HCT116 (cell line): ENCODE measurements at regions not wholly inside any gene's neighbourhood (a gene's known extent, or its start where the extent isn't known, plus 50 kb on each side); places are given as distances from the start of the nearest gene placed in this dataset.
"Not testable (repeated sequence)": the region's sequence is repeated elsewhere in the genome, so short reads cannot be mapped to it uniquely, and the experiment has no call there.

Source experiments
- ATAC-seq: fragments of 200-7000 bp; cut with Tn5 transposase; 2 replicates; pipeline ENCODE4 v1.9.1; 2020; ENCODE audit warnings: mild to moderate bottlenecking, moderate library complexity
- BruUV-seq: library from RNA; stranded (reverse); fragments of 400-500 nt; replicated peaks from 2 replicates; lab custom pipeline; 2021; lab: Mats Ljungman, UMichigan
- CTCF ChIA-PET: fragments of 300-600 bp; sonication (Branson Sonifier 250); formaldehyde crosslinking; loops from one replicate; lab custom pipeline; 2021; ENCODE audit warnings: antibody characterized with exemption; lab: Charles Lee
- POLR2A ChIA-PET: fragments of 300-600, 350-600 bp; sonication (Branson Sonifier 250); formaldehyde crosslinking; loops from one replicate; lab custom pipeline; 2021; ENCODE audit warnings: antibody characterized with exemption; lab: Charles Lee
- RAD21 ChIA-PET, 2 experiments: fragments of 300-600 bp; sonication (Branson Sonifier 250); formaldehyde crosslinking; loops; one replicate each; lab custom pipeline; 2023; ENCODE audit warnings: low total read pairs in 2 of 2; ENCODE audit not compliant: uncharacterized antibody in 2 of 2, unreplicated experiment in 2 of 2, low non-redundant PET in 1 of 2; lab: Charles Lee
- DNase-seq: peaks from one replicate; pipeline ENCODE4 v3.0.0-alpha.2; 2010; ENCODE audit warnings: low read depth, low spot score
- H2AFZ ChIP-seq: fragments of 200-600 bp; shearing (Covaris generic), sonication (generic); 2 replicates; pipeline ENCODE4 v1.6.1; 2017; ENCODE audit warnings: low read depth, mixed run types, mixed read lengths, antibody characterized with exemption, low read length; ENCODE audit not compliant: poor library complexity, severe bottlenecking
- H3K27ac ChIP-seq: 2 replicates; pipeline ENCODE4 v1.5.1; 2012; ENCODE audit warnings: low read depth, low read length
- H3K27me3 ChIP-seq: fragments of 200-600 bp; sonication (generic); 2 replicates; pipeline ENCODE4 v1.6.1; 2016; ENCODE audit warnings: mixed run types, low read length, mixed read lengths; ENCODE audit not compliant: insufficient read depth
- H3K36me3 ChIP-seq, 2 experiments: fragments of 200-500 bp in 1 of 2; fragments of 200-600 bp in 1 of 2; sonication (Bioruptor generic) in 1 of 2; sonication (generic) in 1 of 2; 2 replicates each; pipeline versions ENCODE4 v1.5.1 to v1.6.1; 2014 to 2016; ENCODE audit warnings: low read length in 2 of 2, inconsistent platforms in 1 of 2, mixed read lengths in 1 of 2, mixed run types in 1 of 2; ENCODE audit not compliant: insufficient read depth in 2 of 2, control insufficient read depth in 1 of 2
- H3K4me1 ChIP-seq, 2 experiments: fragments of 200-600 bp in 1 of 2; sonication (generic) in 1 of 2; 2 replicates each; pipeline versions ENCODE4 v1.5.1 to v1.6.1; 2012 to 2017; ENCODE audit warnings: low read length in 2 of 2, inconsistent platforms in 1 of 2, mild to moderate bottlenecking in 1 of 2, mixed read lengths in 1 of 2, mixed run types in 1 of 2, moderate library complexity in 1 of 2; ENCODE audit not compliant: insufficient read depth in 2 of 2, control insufficient read depth in 1 of 2
- H3K4me2 ChIP-seq: fragments of 200-600 bp; sonication (generic); 2 replicates; pipeline ENCODE4 v1.6.1; 2017; ENCODE audit warnings: mixed run types, low read length, mixed read lengths
- H3K4me3 ChIP-seq, 2 experiments: fragments of 200-600 bp in 1 of 2; sonication (generic) in 1 of 2; replicated peaks in 1 of 2; 2 replicates each; pipeline ENCODE4 v1.5.1; 2011 to 2016; ENCODE audit warnings: low read length in 2 of 2, control low read depth in 1 of 2, low read depth in 1 of 2, mild to moderate bottlenecking in 1 of 2, mixed read lengths in 1 of 2, mixed run types in 1 of 2
- H3K79me2 ChIP-seq: fragments of 200-600 bp; sonication (generic); 2 replicates; pipeline ENCODE4 v1.6.1; 2017; ENCODE audit warnings: mild to moderate bottlenecking, mixed run types, low read length, moderate library complexity, mixed read lengths; ENCODE audit not compliant: insufficient read depth
- H3K9ac ChIP-seq: fragments of 200-600 bp; sonication (generic); 2 replicates; pipeline ENCODE4 v1.6.1; 2016; ENCODE audit warnings: low read length, mixed read lengths
- H3K9me2 ChIP-seq: fragments of 200-600 bp; sonication (generic), shearing (Covaris generic); 2 replicates; pipeline ENCODE4 v1.6.1; 2017; ENCODE audit warnings: mixed run types, mild to moderate bottlenecking, moderate library complexity; ENCODE audit not compliant: insufficient read depth
- H3K9me3 ChIP-seq, 2 experiments: fragments of 200-500 bp in 1 of 2; fragments of 200-600 bp in 1 of 2; sonication (Bioruptor generic) in 1 of 2; sonication (generic) in 1 of 2; 2 replicates each; pipeline ENCODE4 v1.6.1; 2014 to 2017; ENCODE audit warnings: low read length in 2 of 2, mixed read lengths in 2 of 2, inconsistent platforms in 1 of 2, low read depth in 1 of 2, mild to moderate bottlenecking in 1 of 2, mixed run types in 1 of 2, moderate library complexity in 1 of 2; ENCODE audit not compliant: control insufficient read depth in 1 of 2, insufficient read depth in 1 of 2
- H4K20me1 ChIP-seq: fragments of 200-600 bp; sonication (generic), shearing (Covaris generic); 2 replicates; pipeline ENCODE4 v1.6.1; 2017; ENCODE audit warnings: mixed run types, mild to moderate bottlenecking, moderate library complexity; ENCODE audit not compliant: insufficient read depth
- ATF3 ChIP-seq: IDR thresholded peaks from 2 replicates; pipeline ENCODE4 v1.6.1; 2012
- CBX3 ChIP-seq: IDR thresholded peaks from 2 replicates; pipeline ENCODE4 v1.6.1; 2012; ENCODE audit warnings: low read depth
- EGR1 ChIP-seq: IDR thresholded peaks from 2 replicates; pipeline ENCODE4 v1.6.1; 2012; ENCODE audit warnings: low read depth
- ELF1 ChIP-seq: IDR thresholded peaks from 2 replicates; pipeline ENCODE4 v1.6.1; 2012; ENCODE audit warnings: low read depth, borderline replicate concordance
- EZH2 ChIP-seq: fragments of 200-600 bp; sonication (generic); IDR thresholded peaks from 2 replicates; pipeline ENCODE4 v1.6.1; 2017; ENCODE audit warnings: antibody characterized with exemption, mixed run types
- FOSL1 ChIP-seq: IDR thresholded peaks from 2 replicates; pipeline ENCODE4 v1.6.1; 2012; ENCODE audit warnings: low read depth
- JUND ChIP-seq: IDR thresholded peaks from 2 replicates; pipeline ENCODE4 v1.6.1; 2012
- MAX ChIP-seq: IDR thresholded peaks from 2 replicates; pipeline ENCODE4 v1.6.1; 2012
- RAD21 ChIP-seq: IDR thresholded peaks from 2 replicates; pipeline ENCODE4 v1.6.1; 2012; ENCODE audit warnings: low read depth, mild to moderate bottlenecking
- REST ChIP-seq: IDR thresholded peaks from 2 replicates; pipeline ENCODE4 v1.6.1; 2012; ENCODE audit warnings: low read depth
- YY1 ChIP-seq: IDR thresholded peaks from 2 replicates; pipeline ENCODE4 v1.6.1; 2011; ENCODE audit warnings: low read length, low read depth, moderate library complexity, mild to moderate bottlenecking; ENCODE audit not compliant: insufficient replicate concordance; ENCODE audit errors: extremely low read depth
- ZFX ChIP-seq: fragments of 450-650 bp; IDR thresholded peaks from 2 replicates; pipeline ENCODE4 v1.6.1; 2017
- ZNF274 ChIP-seq: fragments of 200-500 bp; sonication (Bioruptor generic); IDR thresholded peaks from 2 replicates; pipeline ENCODE4 v1.6.1; 2014; ENCODE audit warnings: mild to moderate bottlenecking, low read depth, low read length, inconsistent platforms
- intact Hi-C: fragments of 100-400 bp; cut with micrococcal nuclease; formaldehyde crosslinking; loops from 2 replicates; pipeline ENCODE4 v1.10.0; 2022

GRCh38 chr2:155902635-155903034 is 429.9 kb downstream of the NR4A2 start:
- DNase-seq, result no peak
- no peaks in the 10 kb centered on the region for H3K79me2 ChIP-seq
- POLR2A ChIA-PET, result no interaction called here
- no peak overlapping the region for H2AFZ ChIP-seq
- no peak overlapping the region for H3K9ac ChIP-seq
- CTCF ChIA-PET, result no interaction called here
- H3K27ac ChIP-seq, result no peak overlapping the region
- H3K36me3 ChIP-seq, result no peaks in the 10 kb centered on the region
- H3K9me2 ChIP-seq, result no peaks in the 10 kb centered on the region
- TF ChIP-seq MAX (no peak), ELF1 (no peak), YY1 (no peak)
- TF ChIP-seq, all 23 proteins: peak for 0
- Histone ChIP-seq H3K27me3 (no peaks in the 10 kb centered on the region), H3K4me3 (no peak overlapping the region), H3K4me2 (no peak overlapping the region), H3K9me3 (no peaks in the 10 kb centered on the region), H3K4me1 (no peaks in the 10 kb centered on the region), H4K20me1 (no peaks in the 10 kb centered on the region)
- ATAC-seq, result no peak
- RAD21 ChIA-PET, result no interaction called here
- BruUV-seq, result no TSS peak
- intact Hi-C loops, result no loop called here

GRCh38 chr2:155895016-155895415 is 437.5 kb downstream of the NR4A2 start:
- Histone ChIP-seq H3K9me2 (no peaks in the 10 kb centered on the region), H3K4me1 (no peaks in the 10 kb centered on the region), H3K4me3 (no peak overlapping the region), H3K27me3 (no peaks in the 10 kb centered on the region), H2AFZ (no peak overlapping the region), H3K27ac (no peak overlapping the region), H3K4me2 (no peak overlapping the region), H3K36me3 (no peaks in the 10 kb centered on the region), H4K20me1 (no peaks in the 10 kb centered on the region), H3K9ac (no peak overlapping the region), H3K9me3 (no peaks in the 10 kb centered on the region), H3K79me2 (no peaks in the 10 kb centered on the region)
- RAD21 ChIA-PET, result no interaction called here
- DNase-seq, result no peak
- intact Hi-C loops, result no loop called here
- TF ChIP-seq ELF1 (no peak), ZNF274 (no peak), REST (no peak), FOSL1 (no peak), JUND (no peak), ATF3 (no peak), EGR1 (no peak), RAD21 (no peak), EZH2 (no peak), ZFX (no peak), CBX3 (no peak)
- POLR2A ChIA-PET, result no interaction called here
- ATAC-seq, result no peak
- CTCF ChIA-PET, result no interaction called here
- no TSS peak for BruUV-seq

GRCh38 chr2:155880382-155880781 is 452.1 kb downstream of the NR4A2 start:
- RAD21 ChIA-PET, DNase-seq, H3K36me3 ChIP-seq, intact Hi-C loops, H2AFZ ChIP-seq, H3K4me3 ChIP-seq, H3K9me2 ChIP-seq, POLR2A ChIA-PET, H3K9ac ChIP-seq, H3K79me2 ChIP-seq, H3K27ac ChIP-seq, ATAC-seq, H3K27me3 ChIP-seq, BruUV-seq, H4K20me1 ChIP-seq, CTCF ChIA-PET, H3K9me3 ChIP-seq: not testable (repeated sequence)
- Histone ChIP-seq H3K4me2 (peak overlapping the region; percentile 47; the same call in 1 of the 2 replicates), H3K4me1 (peaks cover 0 to 12% of the 10 kb centered on the region in 2 experiments; a peak in 2 of 4 replicates)
